Heart right ventricle (tissue), 16 donors: ENCODE measurements at regions not wholly inside any gene's neighbourhood (a gene's known extent, or its start where the extent isn't known, plus 50 kb on each side); places are given as distances from the start of the nearest gene placed in this dataset.

Experiments used
- ATAC-seq, 8 donors: fragments of 200-7000 bp; cut with Tn5 transposase; one replicate each; pipeline ENCODE4 v1.9.1; 2020; ENCODE audit warnings: mild to moderate bottlenecking in 8 of 8, moderate library complexity in 8 of 8, moderate number of reproducible peaks in 1 of 8
- DNase-seq, 2 donors: peaks; one replicate each; pipeline ENCODE4 v3.0.0-alpha.2; 2020
- H3K27ac ChIP-seq, 10 donors: fragments of 200-600 bp; sonication (generic) in 2 of 10; one replicate each; pipeline versions ENCODE4 v1.5.0 to v1.8.0; 2020 to 2022; ENCODE audit warnings: mild to moderate bottlenecking in 3 of 10
- H3K27me3 ChIP-seq, 7 donors: fragments of 200-600 bp; one replicate each; pipeline ENCODE4 v1.8.0; 2021 to 2022; ENCODE audit warnings: mild to moderate bottlenecking in 2 of 7
- H3K36me3 ChIP-seq, 9 donors: fragments of 200-600 bp; sonication (generic) in 1 of 9; one replicate each; pipeline versions ENCODE4 v1.5.0 to v1.8.0; 2020 to 2022; ENCODE audit warnings: mild to moderate bottlenecking in 2 of 9
- H3K4me1 ChIP-seq, 9 donors: fragments of 200-600 bp; sonication (generic) in 1 of 9; one replicate each; pipeline versions ENCODE4 v1.5.0 to v1.8.0; 2020 to 2022; ENCODE audit warnings: mild to moderate bottlenecking in 4 of 9
- H3K4me3 ChIP-seq, 10 donors: fragments of 200-600 bp; sonication (generic) in 2 of 10; one replicate each; pipeline versions ENCODE4 v1.5.0 to v1.8.0; 2020 to 2022; ENCODE audit warnings: mild to moderate bottlenecking in 7 of 10, moderate library complexity in 2 of 10
- H3K9me3 ChIP-seq, 11 donors: fragments of 200-600 bp in 10 of 11; sonication (generic) in 2 of 11; one replicate each; pipeline versions ENCODE4 v1.5.0 to v1.8.0; 2013 to 2022; ENCODE audit warnings: mild to moderate bottlenecking in 2 of 11, control low read depth in 1 of 11, moderate library complexity in 1 of 11
- CTCF ChIP-seq, 9 donors: fragments of 200-600 bp; sonication (generic) in 2 of 9; IDR thresholded peaks; one replicate each; pipeline versions ENCODE4 v1.5.0 to v1.8.0; 2021 to 2022; ENCODE audit warnings: antibody characterized with exemption in 9 of 9, mild to moderate bottlenecking in 5 of 9, moderate library complexity in 1 of 9
- WGBS, 2 donors: extraction: QIAGEN DNeasy Blood & Tissue Kit; methylation state at CpG; one replicate each; pipeline ENCODE4 v1.1.7; 2013; ENCODE audit warnings: inconsistent platforms in 1 of 2; 5-methylcytosine and 5-hydroxymethylcytosine counted together
- intact Hi-C, 10 donors: fragments of 100-400 bp; cut with DNase I; formaldehyde crosslinking; loops; one replicate each; pipeline versions ENCODE4 v1.11.1 to v1.14.2; 2022
- donor health status: Arrhythmogenic right ventricular cardiomyopathy.
- donor health status: ischemic (EF 13 %, LVEDD 7.1; RV severe dilation, severe dysfunction).
- donor health status: healthy with polysubstance abuse.
- donor health status: DM: no; HTN: yes; CAD: no.
- donor health status: DM: no; HTN: no; CAD: no.
- donor health status: ischemic (EF 25% LVEDD 6.9; RV normal size, moderate dysfunction).
- donor health status: ischemic (EF 25% LVEDD 5.7; RV mildly dilated, moderate dysfunction).
- donor health status: healthy.
- donor health status: DM: yes; HTN: yes; CAD: no.
- donor health status: Ischemic cardiomyopathy.
- donor health status: ischemic (EF 35%, LVEDD 5.7; RV mildly dilated, moderate dysfunction).
- donor health status: nonischemic (EF 11% LVEDD 7.7; RV severe dilation, severe dysfunction).
- donor health status: DM: yes; HTN: yes; CAD: no.
- donor health status: PGD.
- donor health status: ischemic (EF 29% LVEDD 5.4; RV normal size, mild dysfunction).
- donor health status: nonischemic (EF 23%, LVEDD 6.1; RV moderate dilation, normal function).

GRCh38 chr6:56401477-56402070 is 154.2 kb upstream of the COL21A1 start:
- DNase-seq (no peak), ATAC-seq (no peak)
- peaks cover 0 to 12% (median 0%) of the 10 kb centered on the region in 11 donors for H3K9me3 ChIP-seq
- H3K4me3 ChIP-seq = no peak overlapping the region
- peaks cover 0 to 26% (median 12%) of the 10 kb centered on the region in 9 donors for H3K4me1 ChIP-seq
- no peaks in the 10 kb centered on the region for H3K36me3 ChIP-seq
- TF ChIP-seq CTCF (IDR thresholded peaks at IDR 0.05) = no peak
- intact Hi-C loops = no loop called here
- H3K27me3 ChIP-seq = no peaks in the 10 kb centered on the region
- no peak overlapping the region for H3K27ac ChIP-seq
- 100% methylated on average over 1 of the region's 1 CpG for WGBS, 2 donors

GRCh38 chr6:56400273-56400672 is 152.9 kb upstream of the COL21A1 start:
- no peak for TF ChIP-seq CTCF (IDR thresholded peaks at IDR 0.05)
- Histone ChIP-seq H3K4me1 (peaks cover 0 to 23% (median 12%) of the 10 kb centered on the region in 9 donors), H3K27me3 (no peaks in the 10 kb centered on the region), H3K36me3 (no peaks in the 10 kb centered on the region), H3K9me3 (peaks cover 0 to 12% (median 0%) of the 10 kb centered on the region in 11 donors), H3K27ac (no peak overlapping the region), H3K4me3 (no peak overlapping the region)
- intact Hi-C loops = no loop called here
- WGBS, 2 donors = 86 to 95% methylated on average over 4 of the region's 4 CpGs
- no peak for ATAC-seq
- DNase-seq = no peak

- Histone ChIP-seq H3K9me3 (peaks cover 0 to 12% (median 0%) of the 10 kb centered on the region in 11 donors), H3K4me1 (peaks cover 0 to 18% (median 12%) of the 10 kb centered on the region in 9 donors), H3K27ac (no peak overlapping the region), H3K36me3 (no peaks in the 10 kb centered on the region), H3K27me3 (no peaks in the 10 kb centered on the region), H3K4me3 (no peak overlapping the region)
- intact Hi-C loops = no loop called here
- TF ChIP-seq CTCF (IDR thresholded peaks at IDR 0.05) = no peak
- WGBS, 2 donors = 88 to 89% methylated on average over 10 of the region's 10 CpGs
- DNase-seq = no peak
- ATAC-seq = no peak
These were observed 152.4 kb upstream of the COL21A1 start for GRCh38 chr6:56399672-56400263.

GRCh38 chr6:56399250-56399671 is 151.9 kb upstream of the COL21A1 start:
- intact Hi-C loops = no loop called here
- H3K4me3 ChIP-seq = no peak overlapping the region
- H3K4me1 ChIP-seq = peaks cover 0 to 14% (median 10%) of the 10 kb centered on the region in 9 donors
- no peaks in the 10 kb centered on the region for H3K27me3 ChIP-seq
- DNase-seq (no peak), ATAC-seq (no peak)
- 92 to 94% methylated on average over 2 of the region's 2 CpGs for WGBS, 2 donors
- peaks cover 0 to 12% (median 0%) of the 10 kb centered on the region in 11 donors for H3K9me3 ChIP-seq
- no peak for TF ChIP-seq CTCF (IDR thresholded peaks at IDR 0.05)
- H3K27ac ChIP-seq = no peak overlapping the region
- no peaks in the 10 kb centered on the region for H3K36me3 ChIP-seq
